ENCODE measurements at regions not wholly inside any gene's neighbourhood (a gene's known extent, or its start where the extent isn't known, plus 50 kb on each side); places are given as distances from the start of the nearest gene placed in this dataset.

DNA sequence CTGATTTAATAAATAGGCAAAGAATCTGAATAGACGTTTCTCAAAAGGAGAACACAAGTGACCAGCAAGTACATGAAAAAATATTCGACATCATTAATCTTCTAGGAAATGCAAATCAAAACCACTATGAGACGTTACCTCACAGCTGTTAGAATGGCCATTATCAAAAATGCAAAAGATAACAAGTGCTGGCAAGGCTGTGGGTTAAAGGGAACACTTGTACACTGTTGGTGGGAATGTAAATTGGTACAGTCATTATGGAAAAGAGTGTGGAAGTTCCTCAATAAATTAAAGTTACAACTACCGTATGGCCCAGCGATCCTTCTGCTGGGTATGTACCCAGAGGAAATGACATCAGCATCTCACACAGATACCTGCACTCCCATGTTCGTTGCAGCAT lies 253.9 kb upstream of the BMP2 start (continued):
- TF ChIP-seq, protein P1, sequence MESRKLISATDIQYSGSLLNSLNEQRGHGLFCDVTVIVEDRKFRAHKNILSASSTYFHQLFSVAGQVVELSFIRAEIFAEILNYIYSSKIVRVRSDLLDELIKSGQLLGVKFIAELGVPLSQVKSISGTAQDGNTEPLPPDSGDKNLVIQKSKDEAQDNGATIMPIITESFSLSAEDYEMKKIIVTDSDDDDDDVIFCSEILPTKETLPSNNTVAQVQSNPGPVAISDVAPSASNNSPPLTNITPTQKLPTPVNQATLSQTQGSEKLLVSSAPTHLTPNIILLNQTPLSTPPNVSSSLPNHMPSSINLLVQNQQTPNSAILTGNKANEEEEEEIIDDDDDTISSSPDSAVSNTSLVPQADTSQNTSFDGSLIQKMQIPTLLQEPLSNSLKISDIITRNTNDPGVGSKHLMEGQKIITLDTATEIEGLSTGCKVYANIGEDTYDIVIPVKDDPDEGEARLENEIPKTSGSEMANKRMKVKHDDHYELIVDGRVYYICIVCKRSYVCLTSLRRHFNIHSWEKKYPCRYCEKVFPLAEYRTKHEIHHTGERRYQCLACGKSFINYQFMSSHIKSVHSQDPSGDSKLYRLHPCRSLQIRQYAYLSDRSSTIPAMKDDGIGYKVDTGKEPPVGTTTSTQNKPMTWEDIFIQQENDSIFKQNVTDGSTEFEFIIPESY (IDR thresholded peaks at IDR 0.05; ENCODE audit: extremely low read depth, insufficient replicate concordance, low read length): no peak
- TF ChIP-seq YY1 (IDR thresholded peaks at IDR 0.05; ENCODE audit: extremely low read depth, insufficient replicate concordance, low read depth, low read length) (no peak), JUND (IDR thresholded peaks at IDR 0.05) (no peak), SP1 (IDR thresholded peaks at IDR 0.05; ENCODE audit: low read depth) (no peak), ELF1 (IDR thresholded peaks at IDR 0.05; ENCODE audit: borderline replicate concordance, low read depth) (no peak)

DNA sequence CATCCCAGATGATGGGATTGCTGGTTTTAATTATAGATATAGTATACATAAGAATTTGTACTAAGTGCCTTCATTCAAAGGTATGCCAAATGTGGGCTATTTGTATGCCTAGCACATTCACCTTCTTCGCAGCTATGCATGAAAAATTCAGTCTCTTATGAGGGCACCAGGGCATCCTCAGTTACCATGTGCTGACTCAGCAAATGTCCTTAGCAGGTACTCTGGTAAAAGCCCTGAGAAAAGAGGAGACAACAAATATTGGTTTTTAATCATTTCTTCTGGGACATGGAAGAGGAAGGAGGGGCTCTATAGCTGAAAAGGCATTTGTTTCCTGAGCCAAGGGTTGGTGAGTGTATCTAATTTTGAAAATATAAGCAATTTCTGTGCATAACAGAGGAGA lies 258.1 kb upstream of the BMP2 start:
- Histone ChIP-seq H3K79me2 (ENCODE audit: insufficient read depth, low read length) (no peaks in the 10 kb centered on the region), H2AFZ (ENCODE audit: low read depth, low read length, poor library complexity, severe bottlenecking) (no peak overlapping the region), H3K9ac (ENCODE audit: low read length) (no peak overlapping the region), H3K27me3 (ENCODE audit: insufficient read depth, low read length) (no peaks in the 10 kb centered on the region), H3K4me3 (replicated peaks in 1 of 2; ENCODE audit: low read depth in 1 of 2, low read length in 2 of 2) (no peak overlapping the region), H3K4me1 (ENCODE audit: control insufficient read depth in 1 of 2, insufficient read depth in 2 of 2, low read length in 2 of 2) (no peaks in the 10 kb centered on the region), H3K9me2 (ENCODE audit: insufficient read depth) (no peaks in the 10 kb centered on the region), H3K36me3 (ENCODE audit: control insufficient read depth in 1 of 2, insufficient read depth in 2 of 2, low read length in 2 of 2) (no peaks in the 10 kb centered on the region), H3K9me3 (ENCODE audit: control insufficient read depth in 1 of 2, insufficient read depth in 1 of 2, low read depth in 1 of 2, low read length in 2 of 2) (no peaks in the 10 kb centered on the region), H4K20me1 (ENCODE audit: insufficient read depth) (no peaks in the 10 kb centered on the region), H3K27ac (ENCODE audit: low read depth, low read length) (no peak overlapping the region), H3K4me2 (ENCODE audit: low read length) (no peak overlapping the region)
- ChIA-PET RAD21 (ENCODE audit: low non-redundant PET in 1 of 2, low total read pairs in 2 of 2, uncharacterized antibody in 2 of 2, unreplicated experiment in 2 of 2) (no interaction called here), CTCF (no interaction called here), POLR2A (no interaction called here)
- DNase-seq (ENCODE audit: low read depth, low spot score) (no peak), ATAC-seq (no peak)
- intact Hi-C loops (cut with micrococcal nuclease): no loop called here
- BruUV-seq (replicated peaks): no TSS peak
- TF ChIP-seq ELF1 (IDR thresholded peaks at IDR 0.05; ENCODE audit: borderline replicate concordance, low read depth) (no peak), YY1 (IDR thresholded peaks at IDR 0.05; ENCODE audit: extremely low read depth, insufficient replicate concordance, low read depth, low read length) (no peak), SP1 (IDR thresholded peaks at IDR 0.05; ENCODE audit: low read depth) (no peak), CEBPB (IDR thresholded peaks at IDR 0.05; ENCODE audit: low read depth) (no peak), SIN3A (IDR thresholded peaks at IDR 0.05; ENCODE audit: low read depth) (no peak), CBX3 (IDR thresholded peaks at IDR 0.05; ENCODE audit: low read depth) (no peak)
- TF ChIP-seq, protein P2, sequence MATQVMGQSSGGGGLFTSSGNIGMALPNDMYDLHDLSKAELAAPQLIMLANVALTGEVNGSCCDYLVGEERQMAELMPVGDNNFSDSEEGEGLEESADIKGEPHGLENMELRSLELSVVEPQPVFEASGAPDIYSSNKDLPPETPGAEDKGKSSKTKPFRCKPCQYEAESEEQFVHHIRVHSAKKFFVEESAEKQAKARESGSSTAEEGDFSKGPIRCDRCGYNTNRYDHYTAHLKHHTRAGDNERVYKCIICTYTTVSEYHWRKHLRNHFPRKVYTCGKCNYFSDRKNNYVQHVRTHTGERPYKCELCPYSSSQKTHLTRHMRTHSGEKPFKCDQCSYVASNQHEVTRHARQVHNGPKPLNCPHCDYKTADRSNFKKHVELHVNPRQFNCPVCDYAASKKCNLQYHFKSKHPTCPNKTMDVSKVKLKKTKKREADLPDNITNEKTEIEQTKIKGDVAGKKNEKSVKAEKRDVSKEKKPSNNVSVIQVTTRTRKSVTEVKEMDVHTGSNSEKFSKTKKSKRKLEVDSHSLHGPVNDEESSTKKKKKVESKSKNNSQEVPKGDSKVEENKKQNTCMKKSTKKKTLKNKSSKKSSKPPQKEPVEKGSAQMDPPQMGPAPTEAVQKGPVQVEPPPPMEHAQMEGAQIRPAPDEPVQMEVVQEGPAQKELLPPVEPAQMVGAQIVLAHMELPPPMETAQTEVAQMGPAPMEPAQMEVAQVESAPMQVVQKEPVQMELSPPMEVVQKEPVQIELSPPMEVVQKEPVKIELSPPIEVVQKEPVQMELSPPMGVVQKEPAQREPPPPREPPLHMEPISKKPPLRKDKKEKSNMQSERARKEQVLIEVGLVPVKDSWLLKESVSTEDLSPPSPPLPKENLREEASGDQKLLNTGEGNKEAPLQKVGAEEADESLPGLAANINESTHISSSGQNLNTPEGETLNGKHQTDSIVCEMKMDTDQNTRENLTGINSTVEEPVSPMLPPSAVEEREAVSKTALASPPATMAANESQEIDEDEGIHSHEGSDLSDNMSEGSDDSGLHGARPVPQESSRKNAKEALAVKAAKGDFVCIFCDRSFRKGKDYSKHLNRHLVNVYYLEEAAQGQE (IDR thresholded peaks at IDR 0.05; ENCODE audit: low read depth): no peak

All from HCT116 (cell line).